ENCODE measurements at regions not wholly inside any gene's neighbourhood (a gene's known extent, or its start where the extent isn't known, plus 50 kb on each side); places are given as distances from the start of the nearest gene placed in this dataset.

GRCh38 chr3:101131767-101132166, 138.5 kb upstream of the ABI3BP start:
- TF ChIP-seq CTCF (conservative IDR thresholded peaks at IDR 0.05; ENCODE audit: low read depth, low read length), result peak; percentile 48
- TF ChIP-seq EZH2 (IDR thresholded peaks at IDR 0.05; ENCODE audit: low read length, unreplicated experiment), result no peak

Data from PC-3 (cell line).